BLaER1 treated with 17β-estradiol and CSF1 and Interleukin-3, amounts not matched to agents 10 nM and 100 nM (cell line): ENCODE measurements at regions not wholly inside any gene's neighbourhood (a gene's known extent, or its start where the extent isn't known, plus 50 kb on each side); places are given as distances from the start of the nearest gene placed in this dataset.

Experiments used
- H3K27ac ChIP-seq, 11 experiments: shearing (Covaris generic); formaldehyde crosslinking; 2 replicates each; pipeline ENCODE4 v1.8.1; 2022
- H3K27me3 ChIP-seq, 11 experiments: shearing (Covaris generic); formaldehyde crosslinking; 2 replicates each; pipeline ENCODE4 v1.8.1; 2022
- H3K36me3 ChIP-seq, 11 experiments: shearing (Covaris generic); formaldehyde crosslinking; 2 replicates each; pipeline ENCODE4 v1.8.1; 2022
- H3K4me1 ChIP-seq, 10 experiments: shearing (Covaris generic); formaldehyde crosslinking; 2 replicates each; pipeline ENCODE4 v1.8.1; 2022
- H3K4me2 ChIP-seq, 11 experiments: shearing (Covaris generic); formaldehyde crosslinking; 2 replicates each; pipeline ENCODE4 v1.8.1; 2022
- H3K4me3 ChIP-seq, 10 experiments: shearing (Covaris generic); formaldehyde crosslinking; 2 replicates each; pipeline ENCODE4 v1.8.1; 2022
- H3K9ac ChIP-seq, 11 experiments: shearing (Covaris generic); formaldehyde crosslinking; 2 replicates each; pipeline ENCODE4 v1.8.1; 2022
- H3K9me3 ChIP-seq, 11 experiments: shearing (Covaris generic); formaldehyde crosslinking; replicated peaks in 1 of 11; 2 replicates each; pipeline ENCODE4 v1.8.1; 2022
- H4K20me1 ChIP-seq, 11 experiments: shearing (Covaris generic); formaldehyde crosslinking; 2 replicates each; pipeline ENCODE4 v1.8.1; 2022
- Cebpa-rat ChIP-seq, 11 experiments: shearing (Covaris generic); IDR thresholded peaks; 2 replicates each; pipeline ENCODE4 v1.8.1; 2022

DNA sequence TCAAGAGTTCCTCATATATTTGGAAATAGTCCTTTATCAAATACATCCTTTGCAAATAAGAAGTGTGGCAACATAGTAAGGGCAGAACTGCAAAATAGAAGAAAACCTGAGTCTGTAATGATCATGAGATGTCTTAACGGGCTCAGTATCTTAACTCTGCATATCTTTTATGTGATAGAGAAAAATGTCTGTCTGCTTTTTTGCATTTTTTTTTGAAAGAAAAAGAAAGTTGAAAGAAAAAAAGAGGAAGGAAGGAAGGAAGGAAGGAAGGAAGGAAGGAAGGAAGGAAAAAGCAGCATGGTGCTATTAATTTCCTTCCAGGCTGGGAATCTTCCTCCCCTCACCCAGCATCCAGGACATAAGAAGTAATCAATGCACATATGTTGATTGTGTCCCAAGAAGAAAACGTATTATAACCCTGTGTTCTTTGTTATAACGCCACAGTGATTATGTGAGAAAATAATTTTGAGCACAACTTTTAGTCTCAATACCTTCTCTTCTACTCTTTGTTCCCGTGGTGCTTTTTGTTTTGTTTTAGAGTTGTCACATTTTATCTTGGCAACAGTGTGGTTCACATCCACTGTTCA, 58.7 kb upstream of the PCSK2 start:
- Histone ChIP-seq H3K4me1 (peaks cover 0 to 16% (median 8%) of the 10 kb centered on the region in 10 experiments; a peak in 9 of 20 replicates), H4K20me1 (no peaks in the 10 kb centered on the region), H3K27me3 (no peaks in the 10 kb centered on the region), H3K27ac (no peak overlapping the region), H3K9me3 (peaks cover 0 to 11% (median 0%) of the 10 kb centered on the region in 11 experiments; a peak in 1 of 22 replicates), H3K9ac (no peak overlapping the region), H3K4me2 (0 out of 22 replicates have a peak overlapping the region, but pooled peaks of 1 of the 11 experiments have one; percentile 2), H3K4me3 (no peak overlapping the region), H3K36me3 (no peaks in the 10 kb centered on the region)
- TF ChIP-seq Cebpa-rat (IDR thresholded peaks at IDR 0.05), result no peak

DNA sequence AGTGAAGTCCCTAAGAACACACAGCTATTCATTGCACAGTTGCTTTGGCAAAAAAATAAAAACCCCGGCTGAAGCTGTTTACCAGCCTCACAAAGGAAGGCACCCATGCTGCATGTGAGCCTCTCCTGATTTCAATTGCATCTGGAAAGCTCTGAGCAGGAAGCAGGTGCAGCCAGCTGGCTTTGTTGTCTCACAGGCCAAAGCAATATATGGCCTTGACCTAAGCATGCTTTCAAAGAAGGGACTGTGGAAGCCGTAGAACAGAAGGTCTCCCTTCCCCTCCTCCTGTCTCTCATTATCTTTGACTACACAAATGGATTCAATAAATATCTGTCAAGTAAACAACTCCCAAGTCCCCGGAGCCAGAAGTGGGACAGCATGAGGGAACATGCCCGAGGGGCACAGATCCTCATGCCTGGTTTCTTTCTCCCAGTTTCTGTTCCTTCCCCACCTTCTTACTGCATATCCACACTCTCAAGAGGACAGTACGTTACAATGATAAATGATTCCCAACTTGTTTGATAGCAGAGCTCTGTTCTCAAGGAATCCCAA, 57.2 kb upstream of the PCSK2 start:
- Histone ChIP-seq H3K27ac (no peak overlapping the region), H3K9ac (no peak overlapping the region), H3K9me3 (peaks cover 0 to 11% (median 0%) of the 10 kb centered on the region in 11 experiments; a peak in 1 of 22 replicates), H3K27me3 (no peaks in the 10 kb centered on the region), H3K36me3 (no peaks in the 10 kb centered on the region), H4K20me1 (no peaks in the 10 kb centered on the region), H3K4me3 (no peak overlapping the region), H3K4me1 (peaks cover 0 to 18% (median 8%) of the 10 kb centered on the region in 10 experiments; a peak in 9 of 20 replicates), H3K4me2 (peak overlapping the region in 7 of 11 experiments; percentile 6 to 49 (median 22); a peak in 6 of 22 replicates)
- TF ChIP-seq Cebpa-rat (IDR thresholded peaks at IDR 0.05), result no peak

DNA sequence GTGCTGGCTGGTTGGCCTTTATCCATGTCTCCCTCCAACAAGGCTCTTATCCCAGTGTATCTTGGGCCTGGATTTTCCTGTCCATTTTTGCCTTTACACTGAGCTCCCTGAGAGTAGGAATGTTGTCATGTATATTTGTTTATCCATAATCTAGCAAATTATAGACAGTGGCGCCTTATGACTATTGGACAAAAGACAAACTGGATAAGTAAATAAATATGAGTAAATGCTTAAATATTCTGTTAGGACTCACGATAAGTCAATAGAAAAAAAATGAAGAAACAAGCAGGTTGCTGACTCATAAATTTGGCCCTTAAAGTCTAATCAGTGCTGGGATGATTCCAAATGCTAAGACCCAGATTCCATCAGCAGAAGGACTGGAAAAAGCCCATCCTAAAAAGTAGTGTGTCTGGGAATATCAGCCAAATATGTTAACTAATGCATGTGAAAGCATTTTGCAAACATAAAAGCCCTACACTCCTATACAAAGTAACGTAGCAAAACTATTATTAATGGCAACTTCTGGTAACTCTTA, 55.0 kb upstream of the PCSK2 start:
- TF ChIP-seq Cebpa-rat (IDR thresholded peaks at IDR 0.05), result no peak
- Histone ChIP-seq H3K9me3 (peaks cover 0 to 11% (median 0%) of the 10 kb centered on the region in 11 experiments; a peak in 1 of 22 replicates), H3K27ac (no peak overlapping the region), H3K36me3 (no peaks in the 10 kb centered on the region), H3K4me1 (peaks cover 0 to 18% (median 8%) of the 10 kb centered on the region in 10 experiments; a peak in 9 of 20 replicates), H4K20me1 (no peaks in the 10 kb centered on the region), H3K9ac (no peak overlapping the region), H3K4me3 (no peak overlapping the region), H3K4me2 (no peak overlapping the region), H3K27me3 (no peaks in the 10 kb centered on the region)

GRCh38 chr20:17172836-17173516, 53.9 kb upstream of the PCSK2 start:
- Histone ChIP-seq H3K4me2 (peak overlapping the region in 1 of 11 experiments; percentile 16; a peak in 1 of 22 replicates), H3K4me3 (no peak overlapping the region), H3K27ac (no peak overlapping the region), H3K27me3 (no peaks in the 10 kb centered on the region), H3K4me1 (peaks cover 0 to 18% (median 8%) of the 10 kb centered on the region in 10 experiments; a peak in 9 of 20 replicates), H3K9me3 (0 out of 22 replicates have a peak, but pooled peaks cover 0 to 5% (median 0%) of the 10 kb centered on the region in 11 experiments), H4K20me1 (no peaks in the 10 kb centered on the region), H3K36me3 (no peaks in the 10 kb centered on the region), H3K9ac (no peak overlapping the region)
- no peak for TF ChIP-seq Cebpa-rat (IDR thresholded peaks at IDR 0.05)
